Hematopoietic multipotent progenitor cell treated with erythropoietin and hydrocortisone succinate and interleukin-3 and kit ligand, for 17 days (in vitro differentiated cells): ENCODE measurements at regions not wholly inside any gene's neighbourhood (a gene's known extent, or its start where the extent isn't known, plus 50 kb on each side); places are given as distances from the start of the nearest gene placed in this dataset.

Source experiments
- DNase-seq: peaks from one replicate; pipeline ENCODE4 v3.0.0-alpha.2; 2015; ENCODE audit warnings: low spot score

- no peak for DNase-seq
Measured at GRCh38 chr6:77074037-77074713, 389.1 kb downstream of the HTR1B start.

DNA sequence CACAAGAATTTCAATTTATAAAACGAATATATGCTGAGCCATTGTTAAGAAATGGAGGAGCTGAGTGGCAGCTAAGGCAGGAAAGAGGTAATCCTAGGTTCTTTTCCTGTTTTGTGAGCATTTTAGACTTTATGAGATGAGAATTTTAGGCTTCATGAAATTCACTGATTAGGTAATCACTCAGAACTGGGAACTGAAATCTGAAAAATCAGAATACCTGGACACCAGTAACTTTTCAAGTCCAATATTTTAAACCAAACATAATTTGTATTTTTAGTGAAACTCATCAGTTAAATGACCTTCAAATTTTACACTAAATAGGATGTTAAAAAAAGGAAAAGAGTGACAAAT is 389.9 kb downstream of the HTR1B start:
- DNase-seq: no peak

GRCh38 chr6:77072694-77073409 is 390.4 kb downstream of the HTR1B start:
- no peak for DNase-seq

- no peak for DNase-seq
Measured at GRCh38 chr6:77063494-77063893, 399.8 kb downstream of the HTR1B start.

DNA sequence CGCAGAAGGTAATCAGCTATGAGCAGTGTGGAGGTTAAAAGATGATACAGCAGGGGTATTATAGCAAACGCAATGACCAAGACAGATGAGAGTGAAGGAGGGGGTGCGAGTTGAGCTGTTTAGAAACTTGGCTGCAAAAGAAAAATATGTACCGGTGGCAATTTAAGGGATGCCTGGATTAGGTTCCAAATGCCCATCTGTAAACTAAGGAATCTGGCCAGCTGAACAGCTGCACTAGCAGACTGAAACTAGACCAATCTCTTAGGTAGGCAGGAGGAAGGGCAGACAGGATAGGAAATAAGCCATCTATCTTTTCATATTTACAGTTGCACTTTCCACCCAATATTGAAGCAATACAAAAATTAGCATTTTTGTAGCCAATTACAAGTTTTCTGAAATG is 407.6 kb downstream of the HTR1B start:
- no peak for DNase-seq

DNA sequence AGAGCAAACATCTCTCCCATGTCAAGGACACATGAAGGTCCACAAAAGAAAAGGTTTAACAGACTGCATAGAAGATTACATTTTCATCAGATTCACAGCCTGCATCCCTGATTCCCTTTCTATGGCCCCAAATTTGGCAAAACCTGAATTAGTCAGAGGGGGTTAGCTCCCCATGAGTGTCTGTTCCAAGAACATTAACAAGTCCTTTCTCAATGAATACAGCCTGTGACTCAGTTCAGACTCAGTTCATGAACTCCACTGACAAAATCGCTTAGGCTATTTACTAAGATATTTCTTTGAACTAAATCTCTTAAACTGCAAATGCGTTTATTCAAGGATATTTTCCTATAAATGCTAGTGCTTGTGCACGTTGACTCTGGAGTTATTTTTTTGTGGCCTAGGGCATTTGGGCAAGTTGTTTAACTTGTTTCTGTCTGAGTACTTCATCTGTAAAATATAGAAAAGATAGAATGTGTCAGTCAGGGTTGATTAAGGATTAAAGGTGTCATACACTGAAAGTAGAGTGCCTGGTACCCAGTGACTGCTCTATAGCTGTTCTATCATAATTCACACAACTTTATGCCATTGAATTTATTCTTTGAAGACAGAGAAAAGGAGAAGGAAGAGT is 422.6 kb downstream of the HTR1B start:
- DNase-seq: no peak

DNA sequence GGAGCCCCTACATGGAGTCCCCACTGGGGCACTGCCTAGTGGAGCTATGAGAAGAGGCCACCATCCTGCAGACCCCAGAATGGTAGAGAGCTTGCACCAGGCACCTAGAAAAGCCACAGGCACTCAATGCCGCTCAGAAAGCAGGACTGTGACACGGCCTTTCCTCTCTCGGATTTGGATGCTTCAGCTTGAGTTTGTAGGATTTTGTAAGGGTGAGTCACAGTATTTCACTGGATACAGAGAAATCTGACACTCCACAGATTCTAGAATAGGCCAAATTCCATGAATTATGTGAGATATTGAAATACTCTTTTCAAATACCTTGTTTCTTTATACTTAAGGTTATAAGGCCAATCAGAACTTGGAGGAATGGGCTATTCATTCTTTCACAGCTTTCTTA is 424.5 kb downstream of the HTR1B start:
- no peak for DNase-seq

- no peak for DNase-seq
Measured at GRCh38 chr6:77037439-77037838, 425.9 kb downstream of the HTR1B start.

GRCh38 chr6:77036400-77036799 is 426.9 kb downstream of the HTR1B start:
- no peak for DNase-seq

GRCh38 chr6:77034161-77034560 is 429.1 kb downstream of the HTR1B start:
- no peak for DNase-seq

DNA sequence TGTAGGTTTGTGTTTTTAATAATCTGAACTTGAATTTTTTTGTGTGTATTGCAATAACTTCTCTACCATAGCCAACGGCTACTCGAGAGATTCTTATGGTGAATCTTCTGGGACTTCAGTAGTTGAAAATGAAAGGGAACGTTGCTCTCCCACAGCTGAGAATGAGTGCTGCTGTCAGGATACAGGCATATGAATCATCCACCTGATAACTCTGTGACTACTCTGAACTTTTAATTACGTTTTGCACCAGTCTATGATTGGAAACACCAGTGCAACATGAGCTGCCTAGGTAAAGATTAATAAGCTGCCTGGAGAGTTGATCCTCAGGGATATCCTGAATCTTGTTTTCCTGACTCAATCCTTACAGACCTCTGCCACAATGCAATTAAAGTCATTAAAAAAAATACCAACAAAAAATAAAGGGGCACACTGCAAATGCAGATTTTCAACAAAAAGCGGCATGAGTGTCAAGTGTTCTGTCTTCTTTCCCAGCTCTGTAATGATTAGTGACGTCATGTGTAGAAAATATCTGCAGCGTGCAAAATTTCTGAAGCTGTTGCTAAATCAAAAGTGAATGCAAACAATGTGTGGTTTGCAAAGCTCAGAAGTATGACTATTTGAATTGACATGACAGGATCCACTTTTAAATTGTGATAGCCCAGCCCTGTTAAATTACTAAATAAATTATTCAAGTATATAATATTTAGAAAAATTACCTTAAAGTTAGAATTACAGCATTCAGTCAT is 432.2 kb downstream of the HTR1B start:
- no peak for DNase-seq

GRCh38 chr6:77026341-77026740 is 436.9 kb downstream of the HTR1B start:
- no peak for DNase-seq

GRCh38 chr6:77025736-77026223 is 437.5 kb downstream of the HTR1B start:
- no peak for DNase-seq

DNA sequence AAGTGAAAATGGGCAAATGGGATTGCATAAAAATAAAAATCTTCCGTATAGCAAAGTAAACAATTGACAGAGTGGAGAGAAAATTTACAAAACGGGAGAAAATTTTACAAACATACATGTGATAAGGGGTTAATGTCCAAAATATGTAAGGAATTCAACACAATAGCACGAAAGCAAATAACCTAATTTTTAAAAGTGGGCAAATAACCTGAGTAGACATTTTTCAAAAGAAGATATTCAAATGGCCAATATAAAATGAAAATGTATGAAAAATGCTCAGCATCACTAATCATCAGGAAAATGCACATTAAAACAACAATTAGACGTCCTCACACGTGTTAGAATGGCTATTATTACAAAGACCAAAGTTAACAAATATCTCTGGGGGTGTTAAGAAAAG is 441.5 kb downstream of the HTR1B start:
- no peak for DNase-seq

- DNase-seq: no peak
Measured at GRCh38 chr6:77021232-77021631, 442.1 kb downstream of the HTR1B start.

- no peak for DNase-seq
Measured at GRCh38 chr6:77019081-77019480, 444.2 kb downstream of the HTR1B start.

DNA sequence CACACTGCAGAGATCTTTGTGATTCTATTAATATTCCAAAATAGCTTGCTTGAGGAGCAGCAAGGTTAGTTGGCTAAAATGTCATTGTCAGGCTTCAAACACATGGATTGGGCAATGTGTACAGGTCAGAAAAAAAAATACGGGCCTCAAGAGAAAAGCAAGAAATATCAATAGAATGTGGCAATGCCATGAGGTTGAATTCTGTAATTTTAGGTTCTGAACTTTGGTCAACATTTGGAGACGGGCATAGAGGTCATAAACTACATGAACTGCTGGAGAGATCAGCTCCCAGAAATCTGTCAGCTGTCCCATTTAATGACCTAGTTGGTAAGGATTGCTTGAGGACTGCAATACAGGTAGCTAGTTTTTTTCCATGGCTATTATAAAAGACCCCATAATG is 445.8 kb downstream of the HTR1B start:
- no peak for DNase-seq

- DNase-seq: no peak
Measured at GRCh38 chr6:77015350-77015749, 447.9 kb downstream of the HTR1B start.

DNA sequence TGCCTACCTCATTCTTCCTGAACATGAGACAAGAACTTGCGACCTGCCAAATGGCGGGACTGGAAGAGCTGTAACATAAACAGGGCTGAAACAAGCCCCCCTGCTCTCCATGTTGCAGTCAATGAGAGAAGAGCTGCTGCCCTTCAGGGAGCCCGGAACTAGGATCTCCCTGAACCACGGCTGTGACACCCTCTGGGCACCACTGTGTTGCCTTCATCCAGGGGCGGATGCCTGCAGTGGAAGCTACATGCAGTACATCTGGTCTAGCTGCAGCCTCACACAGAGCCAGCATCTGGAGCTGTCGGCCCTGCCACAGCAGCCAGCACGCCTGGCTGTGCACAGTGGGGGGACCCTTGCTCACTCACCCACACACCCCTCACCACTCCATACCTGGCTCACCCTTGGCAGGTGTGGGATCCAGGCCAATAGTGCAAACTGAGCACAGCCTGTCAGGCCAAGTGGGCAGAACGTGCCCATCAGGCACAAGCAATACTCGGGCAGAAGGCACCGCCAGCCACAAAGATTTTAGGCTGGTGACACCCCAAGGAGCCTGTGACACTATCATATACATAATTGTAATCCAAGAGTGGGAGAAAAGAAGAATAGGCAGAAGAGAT is 451.3 kb downstream of the HTR1B start:
- DNase-seq: no peak

DNA sequence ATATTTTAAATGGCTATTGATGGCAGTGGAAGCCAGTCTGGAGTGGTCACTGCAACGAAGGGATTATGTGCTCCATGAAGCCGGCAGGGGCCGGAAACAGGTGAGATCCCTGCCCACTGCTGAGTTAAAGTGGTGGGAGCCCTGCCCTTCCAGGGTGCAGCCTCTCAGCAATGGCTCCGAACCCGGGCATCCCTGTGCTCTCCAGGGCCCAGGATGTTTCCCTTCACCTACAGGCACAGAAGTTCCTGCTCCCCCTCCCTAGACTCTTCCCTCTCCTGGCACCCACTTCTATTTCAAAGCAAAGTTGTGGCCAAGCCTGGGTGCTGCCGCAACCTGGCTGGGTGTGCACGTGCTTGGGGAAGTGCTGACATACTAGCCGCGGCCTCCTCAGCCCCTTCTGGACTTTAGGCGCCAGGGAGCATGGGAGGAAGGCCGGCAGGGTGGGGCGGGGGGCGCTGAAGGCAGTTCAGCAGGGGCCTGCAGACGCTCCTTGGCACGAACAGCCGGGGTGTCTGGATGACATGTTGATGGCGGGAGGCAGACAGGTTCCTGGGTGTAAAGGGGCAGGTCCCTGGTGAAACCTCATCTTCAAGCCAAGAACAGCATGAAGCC is 452.3 kb downstream of the HTR1B start:
- DNase-seq: no peak

DNA sequence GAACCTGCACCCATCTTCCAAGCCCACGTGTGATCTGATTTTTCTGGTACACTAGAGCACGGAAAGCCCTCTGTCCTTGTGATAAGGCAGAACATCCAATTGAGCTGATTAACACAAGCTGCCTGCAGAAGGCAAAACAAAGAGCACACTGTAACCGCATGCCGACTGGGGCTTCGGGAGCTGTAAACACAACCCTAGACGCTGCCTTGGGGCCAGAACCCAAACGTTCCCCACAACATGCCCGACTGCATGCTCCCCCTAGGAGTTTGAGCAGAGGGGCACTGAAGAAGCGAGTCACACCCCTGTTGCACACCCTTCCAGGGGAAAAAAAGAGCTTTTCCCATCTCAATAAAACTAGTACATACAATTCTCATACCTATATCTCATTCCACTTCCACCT is 470.7 kb downstream of the HTR1B start:
- no peak for DNase-seq

DNA sequence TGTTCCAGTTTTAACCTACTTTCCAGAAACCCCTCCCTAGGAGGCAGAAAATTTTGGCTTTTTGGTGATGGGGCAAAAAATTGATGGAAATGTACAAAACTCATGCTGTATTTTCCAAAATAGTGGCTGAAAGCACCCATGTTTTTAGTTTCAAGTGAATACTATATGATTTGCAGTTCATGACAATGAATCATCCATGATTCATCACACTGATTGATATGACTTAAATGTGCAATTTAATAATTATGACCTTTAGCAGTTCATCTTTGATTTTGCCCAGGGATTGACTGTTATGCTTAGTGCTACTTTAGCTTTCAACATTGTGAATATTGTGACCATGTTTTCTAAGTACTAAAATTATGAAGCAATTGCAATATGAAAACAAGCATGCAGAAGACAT is 478.7 kb downstream of the HTR1B start:
- DNase-seq: no peak
